Muscle of leg (tissue), 3 donors: ENCODE measurements at regions not wholly inside any gene's neighbourhood (a gene's known extent, or its start where the extent isn't known, plus 50 kb on each side); places are given as distances from the start of the nearest gene placed in this dataset.

Experiments
- DNase-seq: peaks from one replicate; pipeline ENCODE4 v3.0.0; 2013
- H3K27ac ChIP-seq: one replicate; pipeline ENCODE4 v1.5.1; 2013; ENCODE audit warnings: mild to moderate bottlenecking, low read length, control low read depth
- H3K27me3 ChIP-seq: one replicate; pipeline ENCODE4 v1.6.1; 2013; ENCODE audit warnings: low read length; ENCODE audit not compliant: control insufficient read depth, insufficient read depth
- H3K36me3 ChIP-seq: one replicate; pipeline ENCODE4 v1.6.1; 2013; ENCODE audit warnings: low read length; ENCODE audit not compliant: control insufficient read depth, insufficient read depth
- H3K4me1 ChIP-seq: one replicate; pipeline ENCODE4 v1.6.1; 2013; ENCODE audit warnings: low read length; ENCODE audit not compliant: control insufficient read depth, insufficient read depth
- H3K4me3 ChIP-seq: one replicate; pipeline ENCODE4 v1.5.1; 2013; ENCODE audit warnings: low read length, control low read depth
- H3K9me3 ChIP-seq: replicated peaks from 2 replicates; pipeline ENCODE4 v1.6.1; 2013; ENCODE audit warnings: low read depth, low read length; ENCODE audit not compliant: control insufficient read depth
- WGBS: methylation state at CpG from one replicate; pipeline ENCODE4 v1.1.5; 2013; ENCODE audit warnings: missing lambda C conversion rate; ENCODE audit not compliant: insufficient coverage; 5-methylcytosine and 5-hydroxymethylcytosine counted together

DNA sequence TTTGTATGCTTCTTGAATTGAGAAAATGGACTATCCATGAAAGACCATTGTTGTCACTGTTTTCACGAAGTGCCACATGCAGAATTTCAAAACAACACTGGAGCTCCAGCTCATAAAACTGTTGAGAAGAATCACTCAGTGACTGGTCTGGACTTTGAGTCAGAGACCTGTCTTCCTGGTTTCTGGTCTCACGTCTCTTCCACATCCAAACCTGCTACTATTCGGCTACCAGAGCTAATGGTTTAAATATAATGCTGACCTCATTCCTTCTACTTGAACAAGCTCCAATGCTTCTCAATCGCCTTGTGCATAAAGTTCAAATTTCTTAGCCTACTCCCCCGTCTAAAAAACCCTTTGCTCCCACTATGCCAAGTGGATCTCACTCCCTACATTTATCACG, 227.9 kb upstream of the NR2F2 start:
- no peak overlapping the region for H3K4me3 ChIP-seq
- DNase-seq: no peak
- H3K27ac ChIP-seq: no peak overlapping the region
- WGBS: 54% methylated on average over 5 of the region's 6 CpGs
- H3K9me3 ChIP-seq: no peaks in the 10 kb centered on the region
- no peaks in the 10 kb centered on the region for H3K36me3 ChIP-seq
- no peaks in the 10 kb centered on the region for H3K4me1 ChIP-seq
- H3K27me3 ChIP-seq: no peaks in the 10 kb centered on the region

DNA sequence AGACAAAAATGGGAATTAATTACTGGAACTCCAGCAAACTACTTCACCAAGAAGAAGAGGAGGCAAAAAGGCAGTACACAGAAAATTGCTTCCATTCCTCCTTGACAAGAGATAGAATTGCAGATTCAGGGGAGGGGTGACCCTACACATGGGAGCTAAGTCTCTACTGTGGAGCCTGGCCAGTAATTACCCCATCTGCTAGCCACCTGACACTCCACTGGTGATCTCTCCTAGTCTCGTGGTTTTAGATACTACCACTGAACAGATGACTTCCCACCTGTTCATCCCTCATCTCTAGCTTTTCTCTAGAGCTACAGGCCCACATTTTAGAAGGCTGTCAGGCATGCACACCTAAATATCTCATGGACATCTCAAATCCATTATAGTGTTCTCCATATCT, 224.3 kb upstream of the NR2F2 start:
- H3K27ac ChIP-seq: no peak overlapping the region
- no peaks in the 10 kb centered on the region for H3K9me3 ChIP-seq
- WGBS: 30% methylated on average over 1 of the region's 1 CpG
- H3K4me1 ChIP-seq: peaks cover 2% of the 10 kb centered on the region
- no peak for DNase-seq
- H3K36me3 ChIP-seq: no peaks in the 10 kb centered on the region
- no peak overlapping the region for H3K4me3 ChIP-seq
- H3K27me3 ChIP-seq: no peaks in the 10 kb centered on the region

DNA sequence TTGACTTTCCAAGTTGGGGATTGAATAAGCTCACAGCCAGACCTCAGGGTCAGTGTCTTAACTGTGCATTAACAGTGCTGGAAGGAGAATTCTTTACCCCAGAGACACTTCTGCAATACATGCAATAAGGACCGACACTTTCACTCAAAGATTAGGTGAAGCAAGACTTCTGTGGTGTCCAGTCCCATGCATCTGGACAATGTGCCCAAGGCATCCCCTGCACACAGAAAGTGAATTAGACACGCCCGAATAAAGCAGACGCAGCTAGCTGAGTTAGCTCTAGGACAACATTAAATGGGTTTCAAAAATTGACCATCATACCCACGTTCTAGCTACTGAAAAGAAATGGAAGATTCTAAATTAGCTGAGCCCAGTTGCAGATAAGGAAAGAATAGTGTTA, 223.9 kb upstream of the NR2F2 start:
- no peak overlapping the region for H3K27ac ChIP-seq
- DNase-seq: no peak
- H3K4me1 ChIP-seq: peaks cover 2% of the 10 kb centered on the region
- H3K9me3 ChIP-seq: no peaks in the 10 kb centered on the region
- 80% methylated on average over 1 of the region's 5 CpGs for WGBS
- H3K36me3 ChIP-seq: no peaks in the 10 kb centered on the region
- H3K4me3 ChIP-seq: no peak overlapping the region
- no peaks in the 10 kb centered on the region for H3K27me3 ChIP-seq

DNA sequence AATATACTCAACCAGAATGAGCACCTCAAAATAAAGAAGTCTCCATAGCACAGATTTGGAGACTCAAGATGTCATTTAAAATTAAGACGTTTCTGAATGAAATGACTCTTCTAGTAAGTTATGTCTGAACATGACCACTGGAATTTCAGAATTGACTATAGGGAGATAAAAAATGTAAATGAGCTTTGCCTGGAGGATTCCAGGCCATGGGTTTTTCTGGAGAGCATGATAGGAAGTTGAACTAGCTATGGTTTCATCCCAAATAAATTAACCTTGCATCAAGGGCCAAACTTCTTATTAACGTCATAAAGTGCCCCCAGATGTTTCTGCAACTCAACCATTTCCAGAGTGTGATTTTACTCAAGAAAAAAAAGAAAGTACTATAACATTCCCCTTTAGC, 222.6 kb upstream of the NR2F2 start:
- H3K27ac ChIP-seq: no peak overlapping the region
- H3K9me3 ChIP-seq: no peaks in the 10 kb centered on the region
- peak; percentile 57 for DNase-seq
- no peak overlapping the region for H3K4me3 ChIP-seq
- no CpG with 5 or more reads among the region's 2 CpGs for WGBS
- peaks cover 2% of the 10 kb centered on the region for H3K4me1 ChIP-seq
- H3K27me3 ChIP-seq: no peaks in the 10 kb centered on the region
- no peaks in the 10 kb centered on the region for H3K36me3 ChIP-seq

DNA sequence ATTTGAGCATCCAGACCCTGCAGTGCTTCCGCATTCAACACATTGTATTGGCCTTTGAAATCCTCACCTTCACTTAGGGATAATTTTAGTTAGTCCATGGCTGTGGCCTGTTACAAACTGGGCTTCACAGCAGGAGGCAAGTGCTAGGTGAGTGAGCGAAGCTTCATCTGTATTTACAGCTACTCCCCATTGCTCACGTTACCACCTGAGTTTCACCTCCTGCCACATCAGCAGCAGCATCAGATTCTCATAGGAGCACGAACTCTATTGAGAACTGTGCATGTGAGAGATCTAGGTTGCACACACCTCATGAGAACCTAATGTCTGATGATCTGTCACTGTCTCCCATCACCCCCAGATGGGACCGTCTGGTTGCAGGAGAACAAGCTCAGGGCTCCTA, 222.1 kb upstream of the NR2F2 start:
- Histone ChIP-seq H3K36me3 (no peaks in the 10 kb centered on the region), H3K27ac (no peak overlapping the region), H3K4me3 (no peak overlapping the region), H3K9me3 (no peaks in the 10 kb centered on the region), H3K4me1 (peaks cover 2% of the 10 kb centered on the region), H3K27me3 (no peaks in the 10 kb centered on the region)
- no peak for DNase-seq
- 100% methylated on average over 2 of the region's 5 CpGs for WGBS

DNA sequence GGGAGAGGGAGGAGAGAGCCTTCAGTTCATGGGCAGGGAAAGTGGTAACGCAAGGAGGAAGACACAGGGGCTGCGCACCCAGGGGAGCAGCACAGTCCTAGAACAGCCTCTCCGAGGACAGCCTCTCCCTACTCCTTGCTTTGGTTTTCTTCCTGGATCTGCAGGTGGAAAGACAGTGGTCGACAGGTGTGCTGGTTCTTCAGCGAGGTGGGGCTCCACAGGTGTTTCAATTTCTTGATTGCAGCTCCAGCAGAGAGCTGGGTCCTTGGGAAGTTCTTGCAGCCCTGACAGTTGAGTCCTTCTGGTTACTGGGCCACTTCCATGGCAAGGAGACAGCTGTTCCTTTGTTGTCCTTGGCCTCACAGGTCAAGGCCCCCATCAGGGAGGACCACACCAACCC, 220.7 kb upstream of the NR2F2 start:
- no peak for DNase-seq
- Histone ChIP-seq H3K4me1 (peaks cover 5% of the 10 kb centered on the region), H3K4me3 (no peak overlapping the region), H3K27ac (no peak overlapping the region), H3K9me3 (no peaks in the 10 kb centered on the region), H3K36me3 (no peaks in the 10 kb centered on the region), H3K27me3 (no peaks in the 10 kb centered on the region)
- WGBS: 92% methylated on average over 4 of the region's 5 CpGs

DNA sequence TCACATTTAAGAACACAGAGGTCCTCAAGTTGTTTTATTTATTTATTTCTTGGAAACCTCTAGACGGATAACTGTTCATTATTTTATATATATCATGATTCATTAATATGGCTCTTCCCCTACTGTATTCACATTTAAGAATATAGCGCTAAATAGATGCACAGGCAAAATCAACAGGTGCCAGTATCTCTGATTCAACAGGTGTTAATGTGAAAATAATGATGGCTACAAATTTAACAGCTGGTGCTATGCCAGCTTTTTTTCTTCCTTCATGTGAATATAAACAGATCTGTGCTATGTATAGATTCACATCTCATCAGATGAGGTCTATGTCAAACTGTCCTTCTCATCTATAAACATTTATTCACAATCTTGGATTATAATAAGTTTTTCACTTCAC, 218.5 kb upstream of the NR2F2 start:
- DNase-seq: no peak
- no peaks in the 10 kb centered on the region for H3K36me3 ChIP-seq
- WGBS: no CpG with 5 or more reads among the region's 2 CpGs

DNA sequence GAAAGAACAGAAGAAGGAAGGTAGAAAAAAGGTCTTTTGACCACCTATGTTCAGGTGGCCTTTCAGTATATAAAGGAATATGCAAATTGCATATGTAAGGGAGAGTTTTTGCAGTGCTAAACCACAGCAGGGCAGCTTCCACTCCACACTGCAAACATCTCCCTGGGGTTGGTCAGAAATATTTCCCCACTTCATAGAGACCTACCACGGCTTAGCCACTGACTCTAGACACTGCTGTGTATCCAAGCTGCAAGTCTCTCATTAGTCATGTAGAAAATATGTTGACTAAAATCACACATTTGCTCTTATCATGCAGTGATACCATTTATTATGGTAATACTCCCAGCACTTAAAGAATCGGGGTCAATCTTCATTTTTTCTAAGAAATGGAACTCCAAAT, 214.9 kb upstream of the NR2F2 start:
- Histone ChIP-seq H3K9me3 (no peaks in the 10 kb centered on the region), H3K4me3 (no peak overlapping the region), H3K36me3 (no peaks in the 10 kb centered on the region), H3K27ac (no peak overlapping the region), H3K4me1 (peaks cover 9% of the 10 kb centered on the region), H3K27me3 (no peaks in the 10 kb centered on the region)
- DNase-seq: no peak
- WGBS: no CpG with 5 or more reads among the region's 2 CpGs

More for the DNA sequence above, 218.5 kb upstream of the NR2F2 start:
- Histone ChIP-seq H3K4me1 (peaks cover 6% of the 10 kb centered on the region), H3K27me3 (no peaks in the 10 kb centered on the region), H3K27ac (no peak overlapping the region), H3K9me3 (no peaks in the 10 kb centered on the region), H3K4me3 (no peak overlapping the region)

DNA sequence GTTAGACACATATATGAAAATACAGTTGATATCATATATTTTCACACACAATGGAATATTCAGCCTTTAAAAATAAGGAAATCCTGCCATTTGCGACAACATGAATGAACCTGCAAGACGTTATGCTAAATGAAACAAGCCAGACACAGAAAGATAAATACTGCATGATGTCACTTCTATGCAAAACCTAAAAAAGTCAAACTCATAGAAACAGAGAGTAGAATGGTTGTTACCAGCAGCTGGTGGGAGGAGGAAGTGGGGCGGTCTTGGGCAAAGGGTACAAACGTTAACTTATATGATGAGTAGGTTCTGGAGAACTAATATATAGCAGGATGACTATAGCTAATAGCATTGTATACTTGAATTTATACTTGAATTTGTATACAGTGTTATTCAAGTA, 213.2 kb upstream of the NR2F2 start:
- H3K36me3 ChIP-seq: no peaks in the 10 kb centered on the region

DNA sequence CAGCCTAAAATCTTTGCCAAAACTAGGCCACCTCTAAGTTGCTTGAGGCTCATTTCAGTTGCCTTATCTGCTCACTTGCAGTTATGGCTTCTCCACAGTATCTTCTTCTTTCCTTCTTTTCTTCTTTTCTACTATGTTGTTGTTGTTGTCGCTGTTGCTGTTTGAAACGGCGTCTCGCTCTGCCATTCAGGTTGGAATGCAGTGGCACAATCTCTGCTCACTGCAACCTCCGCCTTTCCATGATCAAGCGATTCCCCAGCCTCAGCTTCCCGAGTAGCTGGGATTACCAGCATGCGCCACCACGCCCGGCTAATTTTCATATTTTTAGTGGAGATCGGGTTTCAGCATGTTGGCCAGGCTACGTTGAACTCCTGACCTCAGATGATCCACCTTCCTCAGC, 210.8 kb upstream of the NR2F2 start:
- Histone ChIP-seq H3K9me3 (no peaks in the 10 kb centered on the region), H3K36me3 (no peaks in the 10 kb centered on the region), H3K27me3 (no peaks in the 10 kb centered on the region), H3K27ac (no peak overlapping the region), H3K4me3 (no peak overlapping the region), H3K4me1 (peaks cover 7% of the 10 kb centered on the region)
- WGBS: 61% methylated on average over 7 of the region's 12 CpGs
- DNase-seq: no peak

More for the DNA sequence above, 213.2 kb upstream of the NR2F2 start:
- Histone ChIP-seq H3K4me1 (peaks cover 9% of the 10 kb centered on the region), H3K4me3 (no peak overlapping the region), H3K27ac (no peak overlapping the region), H3K27me3 (no peaks in the 10 kb centered on the region), H3K9me3 (no peaks in the 10 kb centered on the region)
- no peak for DNase-seq
- WGBS: no CpG with 5 or more reads among the region's 4 CpGs

DNA sequence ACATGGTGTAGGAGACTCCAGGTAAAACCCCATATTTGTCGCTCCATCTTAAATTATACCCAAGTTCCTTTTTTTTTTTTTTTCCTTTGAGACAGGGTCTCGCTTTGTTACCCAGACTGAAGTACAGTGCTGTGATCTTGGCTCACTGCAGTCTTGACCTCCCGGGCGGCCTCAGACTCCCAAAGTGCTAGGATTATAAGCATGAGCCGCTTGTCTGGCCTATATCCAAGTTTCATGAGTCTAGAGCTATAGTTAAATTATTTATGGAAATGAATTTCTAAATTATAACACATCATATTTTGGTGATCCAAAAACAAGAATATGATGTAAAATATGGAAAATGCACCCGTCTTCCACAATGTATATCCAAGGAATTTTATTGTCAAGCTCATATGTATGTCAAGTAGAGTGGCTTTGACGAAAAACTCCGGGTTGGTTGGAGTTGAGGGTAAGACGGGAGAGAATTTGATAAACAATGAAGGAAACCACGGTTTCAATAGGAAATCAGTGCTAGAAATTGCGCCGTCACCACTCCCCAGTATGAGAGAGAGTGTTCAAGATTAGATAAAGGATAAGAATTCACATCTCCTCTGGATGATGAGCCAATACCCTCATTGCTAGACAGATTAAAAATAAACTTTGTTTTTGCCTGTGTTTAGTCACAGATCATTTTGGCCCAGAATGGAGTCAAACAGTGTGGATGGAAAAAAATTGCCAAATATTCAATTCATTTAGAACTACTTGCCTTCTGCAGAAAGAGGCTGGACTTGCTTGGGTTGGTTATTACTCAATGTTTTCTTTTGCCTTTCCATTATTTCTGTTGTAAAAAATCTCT, 209.2 kb upstream of the NR2F2 start:
- 89% methylated on average over 4 of the region's 12 CpGs for WGBS

More for the DNA sequence above, 209.2 kb upstream of the NR2F2 start:
- no peak overlapping the region for H3K27ac ChIP-seq
- H3K4me3 ChIP-seq: no peak overlapping the region
- no peak for DNase-seq
- H3K9me3 ChIP-seq: no peaks in the 10 kb centered on the region
- H3K27me3 ChIP-seq: no peaks in the 10 kb centered on the region
- H3K4me1 ChIP-seq: peaks cover 4% of the 10 kb centered on the region
- no peaks in the 10 kb centered on the region for H3K36me3 ChIP-seq
